ENCODE measurements at regions not wholly inside any gene's neighbourhood (a gene's known extent, or its start where the extent isn't known, plus 50 kb on each side); places are given as distances from the start of the nearest gene placed in this dataset.

- TF ChIP-seq, protein P1, sequence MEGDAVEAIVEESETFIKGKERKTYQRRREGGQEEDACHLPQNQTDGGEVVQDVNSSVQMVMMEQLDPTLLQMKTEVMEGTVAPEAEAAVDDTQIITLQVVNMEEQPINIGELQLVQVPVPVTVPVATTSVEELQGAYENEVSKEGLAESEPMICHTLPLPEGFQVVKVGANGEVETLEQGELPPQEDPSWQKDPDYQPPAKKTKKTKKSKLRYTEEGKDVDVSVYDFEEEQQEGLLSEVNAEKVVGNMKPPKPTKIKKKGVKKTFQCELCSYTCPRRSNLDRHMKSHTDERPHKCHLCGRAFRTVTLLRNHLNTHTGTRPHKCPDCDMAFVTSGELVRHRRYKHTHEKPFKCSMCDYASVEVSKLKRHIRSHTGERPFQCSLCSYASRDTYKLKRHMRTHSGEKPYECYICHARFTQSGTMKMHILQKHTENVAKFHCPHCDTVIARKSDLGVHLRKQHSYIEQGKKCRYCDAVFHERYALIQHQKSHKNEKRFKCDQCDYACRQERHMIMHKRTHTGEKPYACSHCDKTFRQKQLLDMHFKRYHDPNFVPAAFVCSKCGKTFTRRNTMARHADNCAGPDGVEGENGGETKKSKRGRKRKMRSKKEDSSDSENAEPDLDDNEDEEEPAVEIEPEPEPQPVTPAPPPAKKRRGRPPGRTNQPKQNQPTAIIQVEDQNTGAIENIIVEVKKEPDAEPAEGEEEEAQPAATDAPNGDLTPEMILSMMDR (conservative IDR thresholded peaks at IDR 0.05; ENCODE audit: low read depth, low read length): no peak
- TF ChIP-seq EZH2phosphoT487 (IDR thresholded peaks at IDR 0.05; ENCODE audit: borderline replicate concordance, low read length): no peak
- no peak for TF ChIP-seq EZH2 (IDR thresholded peaks at IDR 0.05; ENCODE audit: low read length, unreplicated experiment)
Measured at GRCh38 chr15:38144921-38145320, 107.7 kb upstream of the SPRED1 start.
